Smooth muscle cell (in vitro differentiated cells): ENCODE measurements at regions not wholly inside any gene's neighbourhood (a gene's known extent, or its start where the extent isn't known, plus 50 kb on each side); places are given as distances from the start of the nearest gene placed in this dataset.

Experiments used
- DNase-seq: peaks from one replicate; lab custom pipeline; 2025; ENCODE audit not compliant: unreplicated experiment; lab: John Stamatoyannopoulos, UW
- H2AFZ ChIP-seq: fragments of 200-600 bp; sonication (generic); 2 replicates; pipeline ENCODE4 v1.6.0; 2016; ENCODE audit warnings: antibody characterized with exemption, low read depth, mild to moderate bottlenecking
- H3F3A ChIP-seq: fragments of 200-600 bp; sonication (generic); 2 replicates; pipeline ENCODE4 v1.6.0; 2017; ENCODE audit warnings: antibody characterized with exemption, low read depth
- H3K27ac ChIP-seq: fragments of 200-600 bp; sonication (generic); 2 replicates; pipeline ENCODE4 v1.5.1; 2016; ENCODE audit warnings: low read depth, mild to moderate bottlenecking
- H3K27me3 ChIP-seq: fragments of 200-600 bp; sonication (generic); 2 replicates; pipeline ENCODE4 v1.6.1; 2016; ENCODE audit warnings: low read depth, mild to moderate bottlenecking
- H3K36me3 ChIP-seq: fragments of 200-600 bp; sonication (generic); 2 replicates; pipeline ENCODE4 v1.5.1; 2016; ENCODE audit warnings: low read depth
- H3K4me1 ChIP-seq: fragments of 200-600 bp; sonication (generic); 2 replicates; pipeline ENCODE4 v1.5.1; 2016; ENCODE audit warnings: low read depth
- H3K4me2 ChIP-seq: fragments of 200-600 bp; sonication (generic); 2 replicates; pipeline ENCODE4 v1.6.0; 2016; ENCODE audit warnings: mild to moderate bottlenecking
- H3K4me3 ChIP-seq: fragments of 200-600 bp; sonication (generic); 2 replicates; pipeline ENCODE4 v1.5.1; 2016; ENCODE audit warnings: mild to moderate bottlenecking
- H3K79me2 ChIP-seq: fragments of 200-600 bp; sonication (generic); 2 replicates; pipeline ENCODE4 v1.6.0; 2016; ENCODE audit warnings: low read depth, mild to moderate bottlenecking
- H3K9ac ChIP-seq: fragments of 200-600 bp; sonication (generic); 2 replicates; pipeline ENCODE4 v1.6.0; 2016; ENCODE audit warnings: low read depth
- H3K9me3 ChIP-seq: fragments of 200-600 bp; sonication (generic); replicated peaks from 2 replicates; pipeline ENCODE4 v1.5.1; 2016; ENCODE audit warnings: low read depth
- H4K20me1 ChIP-seq: fragments of 200-600 bp; sonication (generic); 2 replicates; pipeline ENCODE4 v1.6.0; 2016; ENCODE audit warnings: low read depth
- WGBS: methylation state at CpG from one replicate; pipeline ENCODE4 v1.1.7; 2016; ENCODE audit warnings: low lambda C conversion rate; 5-methylcytosine and 5-hydroxymethylcytosine counted together
- TF ChIP-seq, protein P1 (sequence below): fragments of 200-600 bp; sonication (generic); IDR thresholded peaks from 2 replicates; pipeline ENCODE4 v1.5.1; 2017; ENCODE audit warnings: borderline replicate concordance, mild to moderate bottlenecking, antibody characterized with exemption; ENCODE audit not compliant: insufficient read depth, poor library complexity, severe bottlenecking

DNA sequence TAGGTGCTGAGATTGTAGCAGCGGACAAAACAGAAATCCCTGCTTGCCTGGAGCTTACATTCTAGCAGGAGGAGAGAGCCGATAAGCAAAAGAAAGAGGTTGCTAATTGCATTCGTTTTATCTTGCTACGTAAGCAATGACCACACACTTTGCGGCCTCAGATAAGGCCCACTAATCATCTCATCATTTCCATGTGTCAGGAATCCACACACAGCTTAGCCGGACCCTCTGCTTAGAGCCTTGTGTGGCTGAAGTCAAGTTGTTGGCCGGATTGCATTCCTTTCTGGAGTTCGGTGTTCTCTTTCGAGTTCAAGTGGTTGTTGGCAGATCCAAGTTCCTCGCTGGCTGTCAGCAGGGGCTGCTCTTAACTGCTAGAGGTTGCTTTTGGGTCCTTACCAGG is 101.6 kb downstream of the CHST1 start:
- no peak for DNase-seq
- WGBS: 40% methylated on average over 10 of the region's 10 CpGs
- Histone ChIP-seq H3K9me3 (no peaks in the 10 kb centered on the region), H3K79me2 (no peaks in the 10 kb centered on the region), H4K20me1 (no peaks in the 10 kb centered on the region), H3K4me1 (no peaks in the 10 kb centered on the region), H3F3A (no peaks in the 10 kb centered on the region), H2AFZ (no peak overlapping the region), H3K27ac (no peak overlapping the region), H3K4me2 (no peak overlapping the region), H3K36me3 (no peaks in the 10 kb centered on the region), H3K9ac (no peak overlapping the region), H3K4me3 (no peak overlapping the region), H3K27me3 (peaks cover 5% of the 10 kb centered on the region)
- TF ChIP-seq, protein P1, sequence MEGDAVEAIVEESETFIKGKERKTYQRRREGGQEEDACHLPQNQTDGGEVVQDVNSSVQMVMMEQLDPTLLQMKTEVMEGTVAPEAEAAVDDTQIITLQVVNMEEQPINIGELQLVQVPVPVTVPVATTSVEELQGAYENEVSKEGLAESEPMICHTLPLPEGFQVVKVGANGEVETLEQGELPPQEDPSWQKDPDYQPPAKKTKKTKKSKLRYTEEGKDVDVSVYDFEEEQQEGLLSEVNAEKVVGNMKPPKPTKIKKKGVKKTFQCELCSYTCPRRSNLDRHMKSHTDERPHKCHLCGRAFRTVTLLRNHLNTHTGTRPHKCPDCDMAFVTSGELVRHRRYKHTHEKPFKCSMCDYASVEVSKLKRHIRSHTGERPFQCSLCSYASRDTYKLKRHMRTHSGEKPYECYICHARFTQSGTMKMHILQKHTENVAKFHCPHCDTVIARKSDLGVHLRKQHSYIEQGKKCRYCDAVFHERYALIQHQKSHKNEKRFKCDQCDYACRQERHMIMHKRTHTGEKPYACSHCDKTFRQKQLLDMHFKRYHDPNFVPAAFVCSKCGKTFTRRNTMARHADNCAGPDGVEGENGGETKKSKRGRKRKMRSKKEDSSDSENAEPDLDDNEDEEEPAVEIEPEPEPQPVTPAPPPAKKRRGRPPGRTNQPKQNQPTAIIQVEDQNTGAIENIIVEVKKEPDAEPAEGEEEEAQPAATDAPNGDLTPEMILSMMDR: no peak

DNA sequence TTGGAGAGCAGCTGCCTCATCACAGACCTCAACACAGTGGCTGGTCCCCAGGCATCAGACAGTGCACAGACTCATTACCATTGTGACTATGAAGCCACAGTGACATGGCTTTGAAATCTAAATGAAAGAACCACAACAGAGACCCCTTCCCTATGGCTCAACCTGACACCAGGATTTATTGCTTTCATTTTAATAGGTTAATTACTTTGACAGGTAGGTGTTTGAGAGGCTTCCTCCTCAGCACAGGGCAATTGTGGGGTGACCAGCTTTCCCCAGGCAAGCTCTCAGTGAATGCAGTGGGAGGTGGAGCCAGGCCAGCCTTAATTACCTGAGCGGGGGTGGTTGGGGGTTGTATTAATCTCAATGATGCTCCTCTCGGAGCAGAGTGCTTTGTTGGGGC is 102.3 kb downstream of the CHST1 start:
- Histone ChIP-seq H3K79me2 (no peaks in the 10 kb centered on the region), H3K27me3 (peaks cover 5% of the 10 kb centered on the region), H3K9ac (no peak overlapping the region), H3K4me1 (no peaks in the 10 kb centered on the region), H3K36me3 (no peaks in the 10 kb centered on the region), H3F3A (no peaks in the 10 kb centered on the region), H3K4me3 (no peak overlapping the region), H3K9me3 (no peaks in the 10 kb centered on the region), H2AFZ (no peak overlapping the region), H3K27ac (no peak overlapping the region), H4K20me1 (no peaks in the 10 kb centered on the region), H3K4me2 (no peak overlapping the region)
- TF ChIP-seq, protein P1: no peak
- no peak for DNase-seq
- 97% methylated on average over 2 of the region's 2 CpGs for WGBS

DNA sequence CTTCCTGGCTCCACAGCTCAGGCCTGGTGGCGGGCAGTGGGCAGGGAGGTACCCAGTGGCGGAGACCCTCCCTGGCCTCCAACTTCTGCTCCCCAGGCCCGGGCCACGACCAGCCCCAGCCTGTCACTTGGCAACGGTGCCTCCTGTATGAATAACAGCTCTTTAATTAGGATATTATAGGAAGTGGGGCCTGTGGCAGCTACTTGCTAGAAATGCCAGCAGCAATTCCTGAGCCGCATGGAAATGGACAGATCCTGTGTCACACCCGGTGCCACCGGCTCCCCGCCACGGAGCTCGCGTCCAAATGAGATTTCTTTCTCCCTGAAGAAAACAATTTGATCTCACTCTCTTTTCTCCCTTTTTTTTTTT is 104.5 kb downstream of the CHST1 start:
- 95% methylated on average over 12 of the region's 12 CpGs for WGBS
- no peak overlapping the region for H3K4me2 ChIP-seq
- no peak overlapping the region for H3K27ac ChIP-seq
- no peaks in the 10 kb centered on the region for H3F3A ChIP-seq
- H4K20me1 ChIP-seq: no peaks in the 10 kb centered on the region
- TF ChIP-seq, protein P1: no peak
- no peak overlapping the region for H3K4me3 ChIP-seq
- H3K9ac ChIP-seq: no peak overlapping the region
- no peaks in the 10 kb centered on the region for H3K9me3 ChIP-seq
- H3K79me2 ChIP-seq: no peaks in the 10 kb centered on the region
- no peaks in the 10 kb centered on the region for H3K36me3 ChIP-seq
- no peaks in the 10 kb centered on the region for H3K4me1 ChIP-seq
- no peak for DNase-seq
- no peak overlapping the region for H2AFZ ChIP-seq
- H3K27me3 ChIP-seq: peaks cover 5% of the 10 kb centered on the region

DNA sequence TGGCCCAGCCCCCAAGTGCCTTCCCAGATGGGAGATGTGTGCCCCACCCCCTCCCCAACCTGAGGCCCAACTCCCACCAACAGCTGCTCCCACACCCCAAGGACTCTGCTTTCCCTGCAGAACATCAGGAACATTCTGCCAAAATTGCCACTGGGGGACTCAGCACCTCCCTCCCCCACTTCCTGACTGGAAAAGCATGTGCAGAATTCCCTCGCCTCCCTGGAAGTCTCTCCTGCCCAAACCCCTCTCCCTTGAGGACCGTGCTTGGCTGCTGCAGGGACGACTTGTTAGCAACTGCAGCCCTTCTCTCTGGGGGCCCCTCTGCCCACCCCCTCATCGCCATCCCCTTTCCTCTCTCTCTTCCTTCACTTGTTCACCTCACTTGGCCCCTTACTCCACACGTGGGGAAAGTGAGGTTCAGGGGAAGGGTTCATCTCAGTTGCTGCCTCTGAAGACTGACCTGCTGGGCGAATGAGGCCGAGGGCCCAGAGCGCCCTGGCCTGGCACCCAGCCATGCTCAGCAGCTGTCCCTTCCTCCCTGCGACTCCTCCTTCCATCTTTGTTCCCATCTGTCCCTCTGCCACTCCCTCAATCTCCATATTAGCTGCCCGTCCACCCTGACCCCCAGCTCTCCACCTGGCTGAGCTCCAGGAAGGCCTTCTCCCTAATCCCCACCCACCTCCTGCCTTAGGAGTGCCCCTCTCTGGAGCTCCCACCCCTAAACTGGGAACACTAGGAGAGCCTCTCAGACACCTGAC is 105.1 kb downstream of the CHST1 start:
- Histone ChIP-seq H3K36me3 (no peaks in the 10 kb centered on the region), H3K9ac (no peak overlapping the region), H3K27me3 (peaks cover 5% of the 10 kb centered on the region), H4K20me1 (no peaks in the 10 kb centered on the region), H3K79me2 (no peaks in the 10 kb centered on the region), H3K4me2 (no peak overlapping the region), H3K27ac (no peak overlapping the region), H3K9me3 (no peaks in the 10 kb centered on the region), H3F3A (no peaks in the 10 kb centered on the region), H2AFZ (no peak overlapping the region), H3K4me3 (no peak overlapping the region), H3K4me1 (no peaks in the 10 kb centered on the region)
- WGBS: 74% methylated on average over 9 of the region's 10 CpGs
- no peak for DNase-seq
- TF ChIP-seq, protein P1: no peak
